BJ (cell line): ENCODE measurements at regions not wholly inside any gene's neighbourhood (a gene's known extent, or its start where the extent isn't known, plus 50 kb on each side); places are given as distances from the start of the nearest gene placed in this dataset.
"Not testable (repeated sequence)": the region's sequence is repeated elsewhere in the genome, so short reads cannot be mapped to it uniquely, and the experiment has no call there.

ENCODE experiments used
- CTCF ChIA-PET: fragments of 350-600 bp; formaldehyde crosslinking; extraction: SDS; loops from one replicate; lab custom pipeline; 2021; ENCODE audit warnings: antibody characterized with exemption, inconsistent platforms; lab: Yijun Ruan, JAX
- POLR2A ChIA-PET: fragments of 300-600 bp; sonication (Branson Sonifier 250); formaldehyde crosslinking; extraction: SDS; loops from one replicate; lab custom pipeline; 2021; ENCODE audit warnings: antibody characterized with exemption; lab: Charles Lee
- DNase-seq: peaks from one replicate; pipeline ENCODE4 v3.0.0-alpha.2; 2011; ENCODE audit warnings: low read depth
- H3K27me3 ChIP-seq: 2 replicates; pipeline ENCODE4 v1.6.0; 2011; ENCODE audit warnings: low read length; ENCODE audit not compliant: control insufficient read depth, insufficient read depth
- H3K36me3 ChIP-seq: 2 replicates; pipeline ENCODE4 v1.5.1; 2011; ENCODE audit warnings: low read length; ENCODE audit not compliant: control insufficient read depth, insufficient read depth
- H3K4me3 ChIP-seq: 2 replicates; pipeline ENCODE4 v1.5.1; 2011; ENCODE audit warnings: low read depth, mild to moderate bottlenecking, control low read depth, low read length
- CTCF ChIP-seq: IDR thresholded peaks from 2 replicates; pipeline ENCODE4 v1.5.1; 2011; ENCODE audit warnings: low read depth, mild to moderate bottlenecking, control low read depth, inconsistent platforms, low read length, moderate library complexity; ENCODE audit not compliant: insufficient read depth

GRCh38 chr5:153373130-153373498 lies 117.4 kb upstream of the GRIA1 start:
- Histone ChIP-seq H3K4me3 (no peak overlapping the region), H3K27me3 (no peaks in the 10 kb centered on the region), H3K36me3 (no peaks in the 10 kb centered on the region)
- POLR2A ChIA-PET: no interaction called here
- CTCF ChIA-PET: no interaction called here
- TF ChIP-seq CTCF: no peak
- DNase-seq: no peak

- POLR2A ChIA-PET, H3K4me3 ChIP-seq, H3K36me3 ChIP-seq, CTCF ChIA-PET, DNase-seq, H3K27me3 ChIP-seq: not testable (repeated sequence)
Measured at GRCh38 chr5:153381630-153382029, 108.8 kb upstream of the GRIA1 start.

- ChIA-PET POLR2A (no interaction called here), CTCF (no interaction called here)
- H3K36me3 ChIP-seq: no peaks in the 10 kb centered on the region
- H3K27me3 ChIP-seq: no peaks in the 10 kb centered on the region
- H3K4me3 ChIP-seq: no peak overlapping the region
- no peak for TF ChIP-seq CTCF
- no peak for DNase-seq
Measured at GRCh38 chr5:153390569-153390968, 99.9 kb upstream of the GRIA1 start.

- TF ChIP-seq CTCF: no peak
- CTCF ChIA-PET: interaction anchor here (1.9 kb wide), 1 partner anchor 565 kb away, joined by 4 read pairs; no protein-coding TSS in a partner anchor
- Histone ChIP-seq H3K36me3 (no peaks in the 10 kb centered on the region), H3K27me3 (no peaks in the 10 kb centered on the region), H3K4me3 (no peak overlapping the region)
- POLR2A ChIA-PET: no interaction called here
- no peak for DNase-seq
Measured at GRCh38 chr5:153399595-153399994, 90.9 kb upstream of the GRIA1 start.

DNA sequence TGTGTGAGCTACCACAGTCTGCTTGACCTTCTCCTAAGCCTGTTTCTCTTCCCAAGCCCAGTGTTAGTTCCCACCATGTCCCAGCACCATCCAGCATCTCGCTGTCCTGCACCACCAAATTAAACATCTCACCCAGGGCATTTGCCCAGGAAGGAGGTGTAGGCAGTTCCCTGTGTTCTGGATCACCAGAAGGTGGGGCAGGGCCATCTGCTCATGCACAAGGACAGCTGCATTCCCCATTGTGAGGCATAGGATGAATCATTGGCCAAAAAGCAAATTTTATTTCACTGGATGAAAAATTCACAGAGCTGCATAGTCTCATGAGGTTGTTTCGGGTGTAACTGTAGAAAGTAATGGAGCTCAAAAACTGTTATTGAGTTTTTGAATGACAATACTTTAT lies 89.5 kb upstream of the GRIA1 start:
- no peak for DNase-seq
- ChIA-PET CTCF (interaction anchor here (1.0 kb wide), 1 partner anchor 60 kb away, joined by 3 read pairs; no protein-coding TSS in a partner anchor), POLR2A (no interaction called here)
- Histone ChIP-seq H3K27me3 (no peaks in the 10 kb centered on the region), H3K36me3 (no peaks in the 10 kb centered on the region), H3K4me3 (no peak overlapping the region)
- TF ChIP-seq CTCF: no peak

GRCh38 chr5:153402550-153402949 lies 87.9 kb upstream of the GRIA1 start:
- POLR2A ChIA-PET: interaction anchor here (0.5 kb wide), 1 partner anchor 1602 kb away, joined by 4 read pairs; no protein-coding TSS in a partner anchor
- peak; percentile 67 for DNase-seq
- Histone ChIP-seq H3K36me3 (no peaks in the 10 kb centered on the region), H3K4me3 (no peak overlapping the region), H3K27me3 (no peaks in the 10 kb centered on the region)
- CTCF ChIA-PET: interaction anchor here (0.6 to 2.0 kb wide), 3 partner anchors 13 to 810 kb away, joined by 3 to 4 read pairs (median 4); no protein-coding TSS in a partner anchor
- TF ChIP-seq CTCF: no peak
